ENCODE measurements at regions not wholly inside any gene's neighbourhood (a gene's known extent, or its start where the extent isn't known, plus 50 kb on each side); places are given as distances from the start of the nearest gene placed in this dataset.

DNA sequence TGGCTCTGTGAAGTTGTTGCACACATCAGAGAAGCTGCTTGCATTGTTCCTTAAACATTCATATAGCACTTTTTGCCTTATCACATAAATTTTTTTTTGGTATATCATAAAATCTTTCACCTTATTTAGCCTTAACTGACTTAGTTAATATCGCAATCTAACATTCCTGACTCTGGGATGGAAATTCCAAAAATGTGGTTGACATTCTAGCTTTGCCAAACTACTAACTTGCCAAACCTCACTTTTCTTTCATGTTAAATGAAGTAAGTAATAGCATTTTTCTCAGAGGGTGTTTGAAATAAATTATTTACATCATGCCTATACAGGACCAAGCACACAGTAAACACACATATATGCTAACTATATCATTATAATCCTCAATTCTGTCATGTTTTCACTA is 736.9 kb upstream of the PCDH9 start:
- Histone ChIP-seq H3K27ac (ENCODE audit: extremely low read depth, low read depth, low read length) (no peak overlapping the region), H3K9ac (ENCODE audit: insufficient read depth in 1 of 2, low read depth in 2 of 2, low read length in 2 of 2) (no peak overlapping the region), H3K36me3 (ENCODE audit: control insufficient read depth, insufficient read depth, low read length) (no peaks in the 10 kb centered on the region), H3K4me3 (no peak overlapping the region), H3K9me3 (replicated peaks; ENCODE audit: control insufficient read depth, insufficient read depth, low read depth, low read length) (no peaks in the 10 kb centered on the region), H2AFZ (ENCODE audit: low read depth, low read length) (no peak overlapping the region), H3K79me2 (ENCODE audit: control insufficient read depth, insufficient read depth, low read length) (no peaks in the 10 kb centered on the region), H3K9me1 (ENCODE audit: control insufficient read depth, insufficient read depth, low read length) (no peaks in the 10 kb centered on the region), H3K27me3 (ENCODE audit: control insufficient read depth in 2 of 2, insufficient read depth in 2 of 2, low read length in 2 of 2) (no peaks in the 10 kb centered on the region), H4K20me1 (replicated peaks; ENCODE audit: control insufficient read depth, insufficient read depth, low read length) (no peaks in the 10 kb centered on the region), H3K4me1 (replicated peaks in 1 of 2; ENCODE audit: control insufficient read depth in 2 of 2, insufficient read depth in 2 of 2, low read length in 2 of 2) (no peaks in the 10 kb centered on the region), H3K4me2 (ENCODE audit: insufficient read depth, low read length) (no peak overlapping the region)
- FAIRE-seq = no peak
- no peak for ATAC-seq
- DNase-seq (ENCODE audit: extremely low read depth in 1 of 4, low spot score in 3 of 4) = no peak
- intact Hi-C loops (cut with micrococcal nuclease) = no loop called here
- WGBS (ENCODE audit: insufficient coverage, low coverage, missing lambda C conversion rate) = 0% methylated on average over 1 of the region's 1 CpG
- no TSS peak for BruUV-seq (replicated peaks)
- in situ Hi-C loops (cut with MboI) = no loop called here
- TF ChIP-seq MYNN (IDR thresholded peaks at IDR 0.05) (no peak), MYNN (CRISPR knock-in tag; IDR thresholded peaks at IDR 0.05) (no peak), TAF1 (IDR thresholded peaks at IDR 0.05; ENCODE audit: control insufficient read depth, extremely low read depth, insufficient read depth, low read length, severe bottlenecking) (no peak), SRSF1 (IDR thresholded peaks at IDR 0.05; ENCODE audit: low read depth, low read length) (no peak), ESRRA (IDR thresholded peaks at IDR 0.05; ENCODE audit: borderline replicate concordance, low read depth) (no peak), ZNF507 (tag; conservative IDR thresholded peaks at IDR 0.05) (no peak), NR2F6 (CRISPR knock-in tag; IDR thresholded peaks at IDR 0.05) (no peak), ZNF717 (CRISPR knock-in tag; IDR thresholded peaks at IDR 0.05) (no peak), POLR3G (IDR thresholded peaks at IDR 0.05; ENCODE audit: extremely low read depth, insufficient read length, insufficient replicate concordance) (no peak), JUND (IDR thresholded peaks at IDR 0.05; ENCODE audit: borderline replicate concordance, low read depth, low read length) (no peak), JUND (tag; IDR thresholded peaks at IDR 0.05; ENCODE audit: borderline replicate concordance, low read depth, low read length) (no peak), SAP30 (IDR thresholded peaks at IDR 0.05; ENCODE audit: borderline replicate concordance, insufficient read depth, low read depth, low read length, poor library complexity, severe bottlenecking) (no peak)
- TF ChIP-seq, protein P1, sequence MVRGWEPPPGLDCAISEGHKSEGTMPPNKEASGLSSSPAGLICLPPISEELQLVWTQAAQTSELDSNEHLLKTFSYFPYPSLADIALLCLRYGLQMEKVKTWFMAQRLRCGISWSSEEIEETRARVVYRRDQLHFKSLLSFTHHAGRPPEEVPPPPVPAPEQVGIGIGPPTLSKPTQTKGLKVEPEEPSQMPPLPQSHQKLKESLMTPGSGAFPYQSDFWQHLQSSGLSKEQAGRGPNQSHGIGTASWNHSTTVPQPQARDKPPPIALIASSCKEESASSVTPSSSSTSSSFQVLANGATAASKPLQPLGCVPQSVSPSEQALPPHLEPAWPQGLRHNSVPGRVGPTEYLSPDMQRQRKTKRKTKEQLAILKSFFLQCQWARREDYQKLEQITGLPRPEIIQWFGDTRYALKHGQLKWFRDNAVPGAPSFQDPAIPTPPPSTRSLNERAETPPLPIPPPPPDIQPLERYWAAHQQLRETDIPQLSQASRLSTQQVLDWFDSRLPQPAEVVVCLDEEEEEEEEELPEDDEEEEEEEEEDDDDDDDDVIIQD (CRISPR knock-in tag; IDR thresholded peaks at IDR 0.05) = no peak
- TF ChIP-seq, protein P2, sequence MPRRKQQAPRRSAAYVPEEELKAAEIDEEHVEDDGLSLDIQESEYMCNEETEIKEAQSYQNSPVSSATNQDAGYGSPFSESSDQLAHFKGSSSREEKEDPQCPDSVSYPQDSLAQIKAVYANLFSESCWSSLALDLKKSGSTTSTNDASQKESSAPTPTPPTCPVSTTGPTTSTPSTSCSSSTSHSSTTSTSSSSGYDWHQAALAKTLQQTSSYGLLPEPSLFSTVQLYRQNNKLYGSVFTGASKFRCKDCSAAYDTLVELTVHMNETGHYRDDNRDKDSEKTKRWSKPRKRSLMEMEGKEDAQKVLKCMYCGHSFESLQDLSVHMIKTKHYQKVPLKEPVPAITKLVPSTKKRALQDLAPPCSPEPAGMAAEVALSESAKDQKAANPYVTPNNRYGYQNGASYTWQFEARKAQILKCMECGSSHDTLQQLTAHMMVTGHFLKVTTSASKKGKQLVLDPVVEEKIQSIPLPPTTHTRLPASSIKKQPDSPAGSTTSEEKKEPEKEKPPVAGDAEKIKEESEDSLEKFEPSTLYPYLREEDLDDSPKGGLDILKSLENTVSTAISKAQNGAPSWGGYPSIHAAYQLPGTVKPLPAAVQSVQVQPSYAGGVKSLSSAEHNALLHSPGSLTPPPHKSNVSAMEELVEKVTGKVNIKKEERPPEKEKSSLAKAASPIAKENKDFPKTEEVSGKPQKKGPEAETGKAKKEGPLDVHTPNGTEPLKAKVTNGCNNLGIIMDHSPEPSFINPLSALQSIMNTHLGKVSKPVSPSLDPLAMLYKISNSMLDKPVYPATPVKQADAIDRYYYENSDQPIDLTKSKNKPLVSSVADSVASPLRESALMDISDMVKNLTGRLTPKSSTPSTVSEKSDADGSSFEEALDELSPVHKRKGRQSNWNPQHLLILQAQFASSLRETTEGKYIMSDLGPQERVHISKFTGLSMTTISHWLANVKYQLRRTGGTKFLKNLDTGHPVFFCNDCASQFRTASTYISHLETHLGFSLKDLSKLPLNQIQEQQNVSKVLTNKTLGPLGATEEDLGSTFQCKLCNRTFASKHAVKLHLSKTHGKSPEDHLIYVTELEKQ (CRISPR knock-in tag; IDR thresholded peaks at IDR 0.05) = no peak
- TF ChIP-seq, protein P3, sequence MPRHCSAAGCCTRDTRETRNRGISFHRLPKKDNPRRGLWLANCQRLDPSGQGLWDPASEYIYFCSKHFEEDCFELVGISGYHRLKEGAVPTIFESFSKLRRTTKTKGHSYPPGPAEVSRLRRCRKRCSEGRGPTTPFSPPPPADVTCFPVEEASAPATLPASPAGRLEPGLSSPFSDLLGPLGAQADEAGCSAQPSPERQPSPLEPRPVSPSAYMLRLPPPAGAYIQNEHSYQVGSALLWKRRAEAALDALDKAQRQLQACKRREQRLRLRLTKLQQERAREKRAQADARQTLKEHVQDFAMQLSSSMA (CRISPR knock-in tag; IDR thresholded peaks at IDR 0.05) = no peak
- ChIA-PET CTCF (ENCODE audit: low intra/inter-chr PET ratio) (no interaction called here), POLR2A (no interaction called here)

Data from K562 (cell line).